GM12891 (cell line): ENCODE measurements at regions not wholly inside any gene's neighbourhood (a gene's known extent, or its start where the extent isn't known, plus 50 kb on each side); places are given as distances from the start of the nearest gene placed in this dataset.
"Not testable (repeated sequence)": the region's sequence is repeated elsewhere in the genome, so short reads cannot be mapped to it uniquely, and the experiment has no call there.

Experiments used
- PAX5 ChIP-seq: IDR thresholded peaks from 2 replicates; pipeline ENCODE4 v1.6.1; 2011; ENCODE audit warnings: low read length, moderate library complexity, mild to moderate bottlenecking; ENCODE audit not compliant: insufficient read depth, severe bottlenecking
- POLR2A ChIP-seq: IDR thresholded peaks from 2 replicates; pipeline ENCODE4 v1.6.1; 2011; ENCODE audit warnings: low read depth, low read length, control low read depth
- POLR2AphosphoS5 ChIP-seq: IDR thresholded peaks from 2 replicates; pipeline ENCODE4 v1.6.1; 2011; ENCODE audit warnings: low read depth, low read length, control low read depth
- SPI1 ChIP-seq: IDR thresholded peaks from 2 replicates; pipeline ENCODE4 v1.6.1; 2011; ENCODE audit warnings: low read depth, low read length, control low read depth
- TAF1 ChIP-seq: IDR thresholded peaks from 2 replicates; pipeline ENCODE4 v1.6.1; 2011; ENCODE audit warnings: low read depth, low read length, control low read depth

GRCh38 chr6:130728064-130728463 lies 99.1 kb upstream of the SMLR1 start:
- not testable (repeated sequence) for TF ChIP-seq POLR2A, PAX5, TAF1, POLR2AphosphoS5, SPI1
